H9 (cell line): ENCODE measurements at regions not wholly inside any gene's neighbourhood (a gene's known extent, or its start where the extent isn't known, plus 50 kb on each side); places are given as distances from the start of the nearest gene placed in this dataset.

Experiments used
- DNase-seq: peaks from one replicate; pipeline ENCODE4 v3.0.0-alpha.2; 2017
- H2AFZ ChIP-seq: one replicate; pipeline ENCODE4 v1.6.1; 2013; ENCODE audit warnings: mild to moderate bottlenecking, low read length, control low read depth, moderate library complexity
- H2AK5ac ChIP-seq: 2 replicates; pipeline ENCODE4 v1.6.1; 2013; ENCODE audit warnings: low read length, control low read depth, mixed read lengths; ENCODE audit not compliant: insufficient read length
- H2BK120ac ChIP-seq: one replicate; pipeline ENCODE4 v1.6.1; 2013; ENCODE audit warnings: low read depth, mild to moderate bottlenecking, low read length, control low read depth, inconsistent platforms; ENCODE audit not compliant: poor library complexity, severe bottlenecking
- H2BK12ac ChIP-seq: 2 replicates; pipeline ENCODE4 v1.6.1; 2013; ENCODE audit warnings: low read length, control low read depth, mixed read lengths, low read depth; ENCODE audit not compliant: insufficient read length
- H2BK15ac ChIP-seq: 2 replicates; pipeline ENCODE4 v1.6.1; 2013; ENCODE audit warnings: low read depth, low read length, control low read depth
- H2BK20ac ChIP-seq: one replicate; pipeline ENCODE4 v1.6.1; 2013; ENCODE audit warnings: low read depth, mild to moderate bottlenecking, low read length, control low read depth, inconsistent platforms; ENCODE audit not compliant: poor library complexity, severe bottlenecking
- H2BK5ac ChIP-seq: 2 replicates; pipeline ENCODE4 v1.6.1; 2013; ENCODE audit warnings: low read length, control low read depth, mixed read lengths; ENCODE audit not compliant: insufficient read length
- H3K14ac ChIP-seq: 2 replicates; pipeline ENCODE4 v1.6.1; 2013; ENCODE audit warnings: low read length, control low read depth; ENCODE audit not compliant: insufficient read depth
- H3K18ac ChIP-seq: 2 replicates; pipeline ENCODE4 v1.6.1; 2013; ENCODE audit warnings: low read depth, mild to moderate bottlenecking, mixed read lengths, low read length, control low read depth; ENCODE audit not compliant: insufficient read length
- H3K23ac ChIP-seq: 2 replicates; pipeline ENCODE4 v1.6.1; 2013; ENCODE audit warnings: low read length, control low read depth, mixed read lengths, low read depth; ENCODE audit not compliant: insufficient read length
- H3K23me2 ChIP-seq: 2 replicates; pipeline ENCODE4 v1.6.1; 2013; ENCODE audit warnings: low read depth, mild to moderate bottlenecking, mixed read lengths, low read length, control low read depth; ENCODE audit not compliant: insufficient read length, poor library complexity, severe bottlenecking
- H3K27ac ChIP-seq: 2 replicates; pipeline ENCODE4 v1.5.1; 2013; ENCODE audit warnings: low read length, control low read depth, mixed read lengths, low read depth; ENCODE audit not compliant: insufficient read length
- H3K27me3 ChIP-seq: 2 replicates; pipeline ENCODE4 v1.6.1; 2013; ENCODE audit warnings: low read length, control low read depth, inconsistent platforms; ENCODE audit not compliant: insufficient read depth
- H3K4ac ChIP-seq: 2 replicates; pipeline ENCODE4 v1.6.1; 2013; ENCODE audit warnings: low read depth, mild to moderate bottlenecking, control low read depth, inconsistent platforms, low read length, moderate library complexity
- H3K4me1 ChIP-seq: 2 replicates; pipeline ENCODE4 v1.6.1; 2013; ENCODE audit warnings: low read length, control low read depth, inconsistent platforms; ENCODE audit not compliant: insufficient read depth
- H3K4me2 ChIP-seq: 2 replicates; pipeline ENCODE4 v1.6.1; 2013; ENCODE audit warnings: low read length, control low read depth, mixed read lengths; ENCODE audit not compliant: insufficient read length, insufficient read depth
- H3K56ac ChIP-seq: 2 replicates; pipeline ENCODE4 v1.6.1; 2013; ENCODE audit warnings: low read depth, mild to moderate bottlenecking, mixed read lengths, low read length, control low read depth; ENCODE audit not compliant: insufficient read length
- H3K79me1 ChIP-seq: 2 replicates; pipeline ENCODE4 v1.6.1; 2013; ENCODE audit warnings: low read depth, mild to moderate bottlenecking, moderate library complexity, low read length, control low read depth, inconsistent platforms; ENCODE audit not compliant: insufficient read depth, poor library complexity, severe bottlenecking
- H3K79me2 ChIP-seq: 2 replicates; pipeline ENCODE4 v1.6.1; 2013; ENCODE audit warnings: low read length, control low read depth, inconsistent platforms; ENCODE audit not compliant: insufficient read depth
- H3K9ac ChIP-seq: 2 replicates; pipeline ENCODE4 v1.6.1; 2013; ENCODE audit warnings: low read length, control low read depth, mixed read lengths; ENCODE audit not compliant: insufficient read length; ENCODE audit errors: extremely low read depth
- H3K9me3 ChIP-seq: one replicate; pipeline ENCODE4 v1.6.1; 2013; ENCODE audit warnings: low read depth, low read length, inconsistent platforms; ENCODE audit not compliant: control insufficient read depth
- H3T11ph ChIP-seq: one replicate; pipeline ENCODE4 v1.6.1; 2013; ENCODE audit warnings: mild to moderate bottlenecking, low read length, control low read depth, inconsistent platforms
- H4K20me1 ChIP-seq: one replicate; pipeline ENCODE4 v1.6.1; 2013; ENCODE audit not compliant: control insufficient read depth, insufficient read length, insufficient read depth
- H4K5ac ChIP-seq: 2 replicates; pipeline ENCODE4 v1.6.1; 2013; ENCODE audit warnings: low read depth, mild to moderate bottlenecking, mixed read lengths, low read length, control low read depth; ENCODE audit not compliant: insufficient read length
- H4K8ac ChIP-seq: replicated peaks from 2 replicates; pipeline ENCODE4 v1.6.1; 2013; ENCODE audit warnings: low read length, control low read depth, mixed read lengths, low read depth; ENCODE audit not compliant: insufficient read length
- H4K91ac ChIP-seq: 2 replicates; pipeline ENCODE4 v1.6.1; 2013; ENCODE audit warnings: low read depth, mild to moderate bottlenecking, moderate library complexity, mixed read lengths, low read length, control low read depth; ENCODE audit not compliant: insufficient read length
- H3K27ac Mint-ChIP-seq, 3 experiments: 2 replicates in 2 of 3; 3 replicates in 1 of 3; pipeline ENCODE4 v1.8.0; 2020 to 2021; ENCODE audit warnings: mixed read lengths in 3 of 3, mild to moderate bottlenecking in 1 of 3, moderate library complexity in 1 of 3
- H3K27me3 Mint-ChIP-seq: 2 replicates; pipeline ENCODE4 v1.8.0; 2021; ENCODE audit warnings: low read depth, mild to moderate bottlenecking, moderate library complexity, mixed read lengths
- H3K36me3 Mint-ChIP-seq, 3 experiments: 2 replicates in 2 of 3; 3 replicates in 1 of 3; pipeline ENCODE4 v1.8.0; 2020 to 2021; ENCODE audit warnings: low read depth in 3 of 3, mixed read lengths in 3 of 3; ENCODE audit not compliant: insufficient read depth in 1 of 3
- H3K4me1 Mint-ChIP-seq, 2 experiments: 2 replicates each; pipeline ENCODE4 v1.8.0; 2020; ENCODE audit warnings: mixed read lengths in 2 of 2
- H3K4me3 Mint-ChIP-seq, 2 experiments: 2 replicates in 1 of 2; 3 replicates in 1 of 2; pipeline ENCODE4 v1.8.0; 2020 to 2021; ENCODE audit warnings: mild to moderate bottlenecking in 2 of 2, mixed read lengths in 2 of 2, moderate library complexity in 1 of 2
- H3K9me3 Mint-ChIP-seq, 2 experiments: 2 replicates in 1 of 2; 3 replicates in 1 of 2; pipeline ENCODE4 v1.8.0; 2020; ENCODE audit warnings: mild to moderate bottlenecking in 2 of 2, mixed read lengths in 2 of 2, moderate library complexity in 1 of 2
- TF ChIP-seq, protein P1 (sequence below): fragments of 200-600 bp; sonication (generic); conservative IDR thresholded peaks from 3 replicates; pipeline ENCODE4 v1.8.0; 2021; ENCODE audit warnings: antibody characterized with exemption, mild to moderate bottlenecking

DNA sequence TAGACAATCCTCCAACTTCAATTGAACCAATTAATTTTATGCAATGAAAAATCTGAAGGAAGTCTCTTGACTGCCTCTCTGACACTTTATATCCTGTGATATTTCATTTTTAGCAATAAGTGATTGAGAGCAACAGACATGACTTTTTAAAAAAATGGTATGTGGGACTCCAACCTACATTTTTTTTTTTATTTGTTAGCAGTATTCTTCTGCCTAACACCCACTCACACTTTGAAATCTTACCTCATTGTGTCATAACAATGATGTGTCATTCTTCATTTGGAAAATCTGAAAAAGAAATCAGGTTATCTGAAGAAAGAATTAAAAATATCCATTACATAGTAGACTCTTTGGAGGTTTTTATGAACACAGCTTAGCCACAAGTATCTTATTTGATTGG lies 541.3 kb upstream of the KCNMB2 start:
- Histone ChIP-seq H2AK5ac (no peak overlapping the region), H2BK5ac (no peak overlapping the region), H3K4ac (no peak overlapping the region), H3K18ac (no peak overlapping the region), H4K20me1 (no peaks in the 10 kb centered on the region), H3K27ac (no peak overlapping the region), H3K79me1 (no peaks in the 10 kb centered on the region), H2BK120ac (no peak overlapping the region), H2BK15ac (no peak overlapping the region), H3K23ac (no peak overlapping the region), H3K9me3 (no peaks in the 10 kb centered on the region), H2BK12ac (no peak overlapping the region), H3K79me2 (no peaks in the 10 kb centered on the region), H3K27me3 (no peaks in the 10 kb centered on the region), H4K8ac (no peak overlapping the region), H2AFZ (no peak overlapping the region), H3K14ac (no peak overlapping the region), H3T11ph (no peak overlapping the region), H2BK20ac (no peak overlapping the region), H4K5ac (no peak overlapping the region), H3K23me2 (no peaks in the 10 kb centered on the region), H3K56ac (no peak overlapping the region), H4K91ac (no peak overlapping the region), H3K4me1 (no peaks in the 10 kb centered on the region), H3K4me2 (no peak overlapping the region), H3K9ac (no peak overlapping the region)
- TF ChIP-seq, protein P1, sequence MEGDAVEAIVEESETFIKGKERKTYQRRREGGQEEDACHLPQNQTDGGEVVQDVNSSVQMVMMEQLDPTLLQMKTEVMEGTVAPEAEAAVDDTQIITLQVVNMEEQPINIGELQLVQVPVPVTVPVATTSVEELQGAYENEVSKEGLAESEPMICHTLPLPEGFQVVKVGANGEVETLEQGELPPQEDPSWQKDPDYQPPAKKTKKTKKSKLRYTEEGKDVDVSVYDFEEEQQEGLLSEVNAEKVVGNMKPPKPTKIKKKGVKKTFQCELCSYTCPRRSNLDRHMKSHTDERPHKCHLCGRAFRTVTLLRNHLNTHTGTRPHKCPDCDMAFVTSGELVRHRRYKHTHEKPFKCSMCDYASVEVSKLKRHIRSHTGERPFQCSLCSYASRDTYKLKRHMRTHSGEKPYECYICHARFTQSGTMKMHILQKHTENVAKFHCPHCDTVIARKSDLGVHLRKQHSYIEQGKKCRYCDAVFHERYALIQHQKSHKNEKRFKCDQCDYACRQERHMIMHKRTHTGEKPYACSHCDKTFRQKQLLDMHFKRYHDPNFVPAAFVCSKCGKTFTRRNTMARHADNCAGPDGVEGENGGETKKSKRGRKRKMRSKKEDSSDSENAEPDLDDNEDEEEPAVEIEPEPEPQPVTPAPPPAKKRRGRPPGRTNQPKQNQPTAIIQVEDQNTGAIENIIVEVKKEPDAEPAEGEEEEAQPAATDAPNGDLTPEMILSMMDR: no peak
- no peak for DNase-seq
- H3K9me3 Mint-ChIP-seq: no peaks in the 10 kb centered on the region
- H3K4me3 Mint-ChIP-seq: no peak overlapping the region
- no peaks in the 10 kb centered on the region for H3K4me1 Mint-ChIP-seq
- H3K27ac Mint-ChIP-seq: no peak overlapping the region
- H3K27me3 Mint-ChIP-seq: no peaks in the 10 kb centered on the region
- H3K36me3 Mint-ChIP-seq: no peaks in the 10 kb centered on the region
